ENCODE measurements at regions not wholly inside any gene's neighbourhood (a gene's known extent, or its start where the extent isn't known, plus 50 kb on each side); places are given as distances from the start of the nearest gene placed in this dataset.

DNA sequence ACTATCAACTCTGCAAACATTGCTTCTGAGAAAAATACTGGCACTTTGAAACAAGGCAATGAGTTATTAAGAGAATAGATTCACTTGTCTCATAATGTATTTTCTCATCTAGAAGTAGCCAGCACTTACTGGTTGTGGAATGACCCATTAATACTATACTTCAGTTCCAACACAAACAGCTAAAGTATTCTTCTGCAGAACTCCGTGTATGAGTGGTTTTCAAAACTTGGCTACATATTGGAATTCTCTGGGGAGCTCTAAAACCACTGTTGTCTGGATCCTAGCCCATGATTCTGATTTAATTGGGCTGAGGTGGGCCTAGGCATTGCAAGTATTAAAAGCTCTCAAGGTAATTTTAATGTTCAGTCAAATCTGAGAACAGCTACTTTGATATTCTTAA lies 1416.4 kb upstream of the RAG2 start:
- no peak overlapping the region for H2AFZ ChIP-seq (ENCODE audit: low read length)
- no peak overlapping the region for H3K27ac ChIP-seq (ENCODE audit: low read depth, low read length, poor library complexity, severe bottlenecking)
- no peaks in the 10 kb centered on the region for H3K4me1 ChIP-seq (ENCODE audit: insufficient read depth, low read length, poor library complexity, severe bottlenecking)
- H3K4me3 ChIP-seq (ENCODE audit: low read depth, low read length, poor library complexity, severe bottlenecking) = no peak overlapping the region
- ChIA-PET POLR2A (no interaction called here), CTCF (ENCODE audit: unreplicated experiment) (no interaction called here)
- H3K9me3 ChIP-seq (ENCODE audit: low read length) = no peaks in the 10 kb centered on the region
- DNase-seq (ENCODE audit: low spot score) = no peak
- H4K20me1 ChIP-seq (ENCODE audit: insufficient read depth, low read length) = no peaks in the 10 kb centered on the region
- no peak overlapping the region for H3K4me2 ChIP-seq (ENCODE audit: low read length)
- H3K36me3 ChIP-seq (ENCODE audit: insufficient read depth, low read length) = no peaks in the 10 kb centered on the region
- H3K9me2 ChIP-seq (ENCODE audit: insufficient read depth, low read length) = no peaks in the 10 kb centered on the region
- no TSS peak for BruUV-seq (replicated peaks)
- TF ChIP-seq, protein P1, sequence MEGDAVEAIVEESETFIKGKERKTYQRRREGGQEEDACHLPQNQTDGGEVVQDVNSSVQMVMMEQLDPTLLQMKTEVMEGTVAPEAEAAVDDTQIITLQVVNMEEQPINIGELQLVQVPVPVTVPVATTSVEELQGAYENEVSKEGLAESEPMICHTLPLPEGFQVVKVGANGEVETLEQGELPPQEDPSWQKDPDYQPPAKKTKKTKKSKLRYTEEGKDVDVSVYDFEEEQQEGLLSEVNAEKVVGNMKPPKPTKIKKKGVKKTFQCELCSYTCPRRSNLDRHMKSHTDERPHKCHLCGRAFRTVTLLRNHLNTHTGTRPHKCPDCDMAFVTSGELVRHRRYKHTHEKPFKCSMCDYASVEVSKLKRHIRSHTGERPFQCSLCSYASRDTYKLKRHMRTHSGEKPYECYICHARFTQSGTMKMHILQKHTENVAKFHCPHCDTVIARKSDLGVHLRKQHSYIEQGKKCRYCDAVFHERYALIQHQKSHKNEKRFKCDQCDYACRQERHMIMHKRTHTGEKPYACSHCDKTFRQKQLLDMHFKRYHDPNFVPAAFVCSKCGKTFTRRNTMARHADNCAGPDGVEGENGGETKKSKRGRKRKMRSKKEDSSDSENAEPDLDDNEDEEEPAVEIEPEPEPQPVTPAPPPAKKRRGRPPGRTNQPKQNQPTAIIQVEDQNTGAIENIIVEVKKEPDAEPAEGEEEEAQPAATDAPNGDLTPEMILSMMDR (conservative IDR thresholded peaks at IDR 0.05; ENCODE audit: low read length) = no peak
- no peak for TF ChIP-seq EZH2phosphoT487 (IDR thresholded peaks at IDR 0.05; ENCODE audit: borderline replicate concordance, low read depth, low read length)
- no peaks in the 10 kb centered on the region for H3K79me2 ChIP-seq (ENCODE audit: insufficient read depth, low read depth, low read length)
- intact Hi-C loops (cut with micrococcal nuclease; ENCODE audit: unreplicated experiment) = no loop called here

DNA sequence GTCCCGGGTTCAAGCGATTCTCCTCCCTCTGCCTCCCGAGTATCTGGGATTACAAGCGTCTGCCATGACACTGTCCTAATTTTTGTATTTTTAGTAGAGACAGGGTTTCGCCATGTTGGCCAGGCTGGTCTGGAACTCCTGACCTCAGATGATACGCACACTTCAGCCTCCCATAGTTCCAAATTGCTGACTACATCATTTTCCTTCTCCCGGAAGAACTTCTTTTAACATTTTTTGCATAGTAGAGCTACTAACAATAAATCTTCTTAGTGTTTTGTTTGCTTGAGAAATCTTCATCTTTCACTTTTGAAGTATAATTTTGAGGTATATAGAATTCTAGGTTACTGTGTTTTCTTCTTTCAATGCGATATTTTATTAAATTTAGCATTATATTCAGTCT lies 1415.1 kb upstream of the RAG2 start:
- intact Hi-C loops (cut with micrococcal nuclease; ENCODE audit: unreplicated experiment) = no loop called here
- CTCF ChIA-PET (ENCODE audit: unreplicated experiment) = no interaction called here
- no peak overlapping the region for H3K27ac ChIP-seq (ENCODE audit: low read depth, low read length, poor library complexity, severe bottlenecking)
- POLR2A ChIA-PET = no interaction called here
- H3K79me2 ChIP-seq (ENCODE audit: insufficient read depth, low read depth, low read length) = no peaks in the 10 kb centered on the region
- no peak for DNase-seq (ENCODE audit: low spot score)
- H3K9me3 ChIP-seq (ENCODE audit: low read length) = no peaks in the 10 kb centered on the region
- no peak overlapping the region for H3K4me3 ChIP-seq (ENCODE audit: low read depth, low read length, poor library complexity, severe bottlenecking)
- BruUV-seq (replicated peaks) = no TSS peak
- H3K36me3 ChIP-seq (ENCODE audit: insufficient read depth, low read length) = no peaks in the 10 kb centered on the region
- no peak overlapping the region for H2AFZ ChIP-seq (ENCODE audit: low read length)
- H3K9me2 ChIP-seq (ENCODE audit: insufficient read depth, low read length) = no peaks in the 10 kb centered on the region
- H4K20me1 ChIP-seq (ENCODE audit: insufficient read depth, low read length) = no peaks in the 10 kb centered on the region
- TF ChIP-seq, protein P1 (conservative IDR thresholded peaks at IDR 0.05; ENCODE audit: low read length) = no peak
- no peak for TF ChIP-seq EZH2phosphoT487 (IDR thresholded peaks at IDR 0.05; ENCODE audit: borderline replicate concordance, low read depth, low read length)
- H3K4me2 ChIP-seq (ENCODE audit: low read length) = no peak overlapping the region
- no peaks in the 10 kb centered on the region for H3K4me1 ChIP-seq (ENCODE audit: insufficient read depth, low read length, poor library complexity, severe bottlenecking)

DNA sequence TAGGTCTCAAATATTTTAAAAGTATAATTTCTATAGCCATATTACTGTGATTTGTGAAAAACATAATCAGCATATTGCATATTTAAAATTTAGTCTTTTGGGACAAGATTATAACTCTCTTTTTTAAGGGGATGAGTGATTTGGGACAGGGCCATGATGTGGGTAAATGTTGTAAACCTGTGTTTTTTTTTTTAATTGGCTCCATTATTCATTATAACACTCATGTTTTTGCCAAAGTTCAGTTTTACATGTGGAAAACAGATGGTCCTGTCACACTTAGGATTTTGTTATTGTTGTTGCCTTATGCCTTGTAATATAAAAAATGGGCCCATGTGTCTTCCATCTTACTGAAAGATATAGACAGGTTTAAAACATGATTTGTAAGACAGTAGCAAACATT lies 1413.5 kb upstream of the RAG2 start:
- Histone ChIP-seq H2AFZ (ENCODE audit: low read length) (no peak overlapping the region), H3K36me3 (ENCODE audit: insufficient read depth, low read length) (no peaks in the 10 kb centered on the region), H3K27ac (ENCODE audit: low read depth, low read length, poor library complexity, severe bottlenecking) (no peak overlapping the region), H3K9me3 (ENCODE audit: low read length) (no peaks in the 10 kb centered on the region), H3K79me2 (ENCODE audit: insufficient read depth, low read depth, low read length) (no peaks in the 10 kb centered on the region), H3K4me1 (ENCODE audit: insufficient read depth, low read length, poor library complexity, severe bottlenecking) (no peaks in the 10 kb centered on the region), H4K20me1 (ENCODE audit: insufficient read depth, low read length) (no peaks in the 10 kb centered on the region), H3K4me3 (ENCODE audit: low read depth, low read length, poor library complexity, severe bottlenecking) (no peak overlapping the region), H3K9me2 (ENCODE audit: insufficient read depth, low read length) (no peaks in the 10 kb centered on the region), H3K4me2 (ENCODE audit: low read length) (no peak overlapping the region)
- TF ChIP-seq EZH2phosphoT487 (IDR thresholded peaks at IDR 0.05; ENCODE audit: borderline replicate concordance, low read depth, low read length) = no peak
- TF ChIP-seq, protein P1 (conservative IDR thresholded peaks at IDR 0.05; ENCODE audit: low read length) = no peak
- no peak for DNase-seq (ENCODE audit: low spot score)
- BruUV-seq (replicated peaks) = no TSS peak
- ChIA-PET CTCF (ENCODE audit: unreplicated experiment) (no interaction called here), POLR2A (no interaction called here)
- intact Hi-C loops (cut with micrococcal nuclease; ENCODE audit: unreplicated experiment) = no loop called here

Measured in OCI-LY7 (cell line).